GM11168 (cell line): ENCODE measurements at regions not wholly inside any gene's neighbourhood (a gene's known extent, or its start where the extent isn't known, plus 50 kb on each side); places are given as distances from the start of the nearest gene placed in this dataset.
"Not testable (repeated sequence)": the region's sequence is repeated elsewhere in the genome, so short reads cannot be mapped to it uniquely, and the experiment has no call there.

ENCODE experiments used
- in situ Hi-C: fragments of 300-500 bp; cut with MboI; formaldehyde crosslinking; loops from one replicate; pipeline ENCODE4 v1.12.0; 2022; ENCODE audit warnings: low sequenced_read_pairs; ENCODE audit not compliant: unreplicated experiment

GRCh38 chr5:163104464-163104863 is 332.9 kb upstream of the CCNG1 start:
- in situ Hi-C loops = no loop called here

- in situ Hi-C loops = no loop called here
Measured at GRCh38 chr5:163105456-163105855, 331.9 kb upstream of the CCNG1 start.

GRCh38 chr5:163106098-163106497 is 331.3 kb upstream of the CCNG1 start:
- in situ Hi-C loops = no loop called here

GRCh38 chr5:163108351-163108750 is 329.0 kb upstream of the CCNG1 start:
- in situ Hi-C loops = no loop called here

- in situ Hi-C loops = no loop called here
Measured at GRCh38 chr5:163115011-163115410, 322.4 kb upstream of the CCNG1 start.

- in situ Hi-C loops = not testable (repeated sequence)
Measured at GRCh38 chr5:163116618-163117017, 320.8 kb upstream of the CCNG1 start.

GRCh38 chr5:163134061-163134460 is 303.3 kb upstream of the CCNG1 start:
- in situ Hi-C loops = no loop called here

- in situ Hi-C loops = no loop called here
Measured at GRCh38 chr5:163135849-163136248, 301.5 kb upstream of the CCNG1 start.

GRCh38 chr5:163161512-163161911 is 275.9 kb upstream of the CCNG1 start:
- in situ Hi-C loops = no loop called here

- in situ Hi-C loops = no loop called here
Measured at GRCh38 chr5:163162645-163163044, 274.8 kb upstream of the CCNG1 start.

- in situ Hi-C loops = no loop called here
Measured at GRCh38 chr5:163163858-163164257, 273.5 kb upstream of the CCNG1 start.

- in situ Hi-C loops = no loop called here
Measured at GRCh38 chr5:163165277-163165676, 272.1 kb upstream of the CCNG1 start.

- in situ Hi-C loops = not testable (repeated sequence)
Measured at GRCh38 chr5:163170161-163170560, 267.2 kb upstream of the CCNG1 start.

- in situ Hi-C loops = no loop called here
Measured at GRCh38 chr5:163172540-163173338, 264.7 kb upstream of the CCNG1 start.

- in situ Hi-C loops = no loop called here
Measured at GRCh38 chr5:163177971-163178370, 259.4 kb upstream of the CCNG1 start.

- in situ Hi-C loops = no loop called here
Measured at GRCh38 chr5:163185315-163185714, 252.1 kb upstream of the CCNG1 start.

GRCh38 chr5:163189023-163189553 is 248.3 kb upstream of the CCNG1 start:
- in situ Hi-C loops = no loop called here

GRCh38 chr5:163190283-163190682 is 247.1 kb upstream of the CCNG1 start:
- in situ Hi-C loops = no loop called here

GRCh38 chr5:163190784-163191183 is 246.6 kb upstream of the CCNG1 start:
- in situ Hi-C loops = no loop called here

GRCh38 chr5:163193886-163194285 is 243.5 kb upstream of the CCNG1 start:
- in situ Hi-C loops = no loop called here

GRCh38 chr5:163205645-163206044 is 231.8 kb upstream of the CCNG1 start:
- in situ Hi-C loops = no loop called here

- in situ Hi-C loops = no loop called here
Measured at GRCh38 chr5:163221581-163221980, 215.8 kb upstream of the CCNG1 start.
